HG03571 (cell line): ENCODE measurements at regions not wholly inside any gene's neighbourhood (a gene's known extent, or its start where the extent isn't known, plus 50 kb on each side); places are given as distances from the start of the nearest gene placed in this dataset.

ENCODE experiments used
- ATAC-seq: cut with Tn5 transposase; IDR thresholded peaks from one replicate; pipeline ENCODE4 v1.9.1; 2021; ENCODE audit not compliant: unreplicated experiment

- ATAC-seq, result no peak
Observed at GRCh38 chr1:87194271-87194774, 134.4 kb upstream of the LMO4 start.

GRCh38 chr1:87194856-87195255, 133.8 kb upstream of the LMO4 start:
- ATAC-seq, result no peak

GRCh38 chr1:87196110-87196827, 132.4 kb upstream of the LMO4 start:
- ATAC-seq, result no peak

- no peak for ATAC-seq
Observed at GRCh38 chr1:87197156-87197555, 131.5 kb upstream of the LMO4 start.

- no peak for ATAC-seq
Observed at GRCh38 chr1:87197641-87198040, 131.0 kb upstream of the LMO4 start.

GRCh38 chr1:87200875-87201638, 127.6 kb upstream of the LMO4 start:
- no peak for ATAC-seq

GRCh38 chr1:87201768-87202167, 126.9 kb upstream of the LMO4 start:
- ATAC-seq, result no peak

GRCh38 chr1:87202451-87202850, 126.2 kb upstream of the LMO4 start:
- no peak for ATAC-seq

- peak; percentile 70 for ATAC-seq
Observed at GRCh38 chr1:87202922-87203655, 125.6 kb upstream of the LMO4 start.

GRCh38 chr1:87203904-87204303, 124.8 kb upstream of the LMO4 start:
- ATAC-seq, result no peak

GRCh38 chr1:87204441-87204840, 124.2 kb upstream of the LMO4 start:
- ATAC-seq, result no peak

- no peak for ATAC-seq
Observed at GRCh38 chr1:87204921-87205320, 123.8 kb upstream of the LMO4 start.

- no peak for ATAC-seq
Observed at GRCh38 chr1:87206044-87206831, 122.4 kb upstream of the LMO4 start.

GRCh38 chr1:87208080-87208479, 120.6 kb upstream of the LMO4 start:
- ATAC-seq, result no peak

GRCh38 chr1:87208931-87209330, 119.7 kb upstream of the LMO4 start:
- no peak for ATAC-seq

GRCh38 chr1:87210151-87210550, 118.5 kb upstream of the LMO4 start:
- no peak for ATAC-seq

- ATAC-seq, result no peak
Observed at GRCh38 chr1:87212431-87213134, 116.1 kb upstream of the LMO4 start.

GRCh38 chr1:87213135-87213515, 115.6 kb upstream of the LMO4 start:
- no peak for ATAC-seq

GRCh38 chr1:87215592-87215991, 113.1 kb upstream of the LMO4 start:
- no peak for ATAC-seq

GRCh38 chr1:87218618-87219017, 110.1 kb upstream of the LMO4 start:
- no peak for ATAC-seq
